Left renal pelvis (tissue), 4 donors: ENCODE measurements at regions not wholly inside any gene's neighbourhood (a gene's known extent, or its start where the extent isn't known, plus 50 kb on each side); places are given as distances from the start of the nearest gene placed in this dataset.
"Not testable (repeated sequence)": the region's sequence is repeated elsewhere in the genome, so short reads cannot be mapped to it uniquely, and the experiment has no call there.

Experiments used
- DNase-seq, 4 donors: peaks; one replicate each; pipeline ENCODE4 v3.0.0-alpha.2; 2013; ENCODE audit warnings: low read depth in 4 of 4, low spot score in 3 of 4

DNA sequence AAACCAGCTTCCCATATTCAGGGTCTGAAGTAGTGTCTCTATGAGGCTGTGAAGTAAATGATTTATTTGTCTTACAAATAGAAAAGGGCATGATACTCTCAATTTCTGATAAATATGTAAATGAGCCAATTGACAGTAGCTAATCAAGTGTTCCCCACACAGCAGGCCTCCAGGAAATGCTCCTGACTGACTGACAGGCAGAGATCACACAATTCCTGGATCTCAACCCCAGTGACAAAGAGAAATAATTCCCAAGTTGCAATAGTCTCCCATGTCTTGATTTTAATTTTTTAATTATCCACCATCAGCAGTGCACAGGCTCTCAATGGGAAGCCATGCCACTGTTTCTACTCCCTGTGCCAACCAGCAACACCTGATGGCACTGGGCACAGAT lies 390.4 kb downstream of the SOX11 start:
- no peak for DNase-seq

DNA sequence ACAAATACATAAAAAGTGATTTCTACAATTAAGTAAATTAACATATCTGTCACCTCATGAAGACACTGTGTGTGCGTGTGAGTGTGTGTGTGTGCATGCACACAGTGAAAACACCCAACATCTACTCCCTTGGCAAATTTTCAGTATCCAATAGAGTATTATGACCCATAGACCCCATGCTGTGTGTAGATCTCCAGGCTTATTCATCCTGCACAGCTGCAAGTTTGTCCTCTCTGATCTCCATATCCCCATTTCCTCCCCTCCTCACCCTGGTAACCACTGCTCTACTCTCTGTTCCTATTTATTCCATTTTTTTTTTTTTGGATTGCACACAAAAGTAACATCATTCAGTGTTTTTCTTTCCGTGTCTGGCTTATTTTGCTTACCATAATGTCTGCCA lies 391.0 kb downstream of the SOX11 start:
- no peak for DNase-seq

DNA sequence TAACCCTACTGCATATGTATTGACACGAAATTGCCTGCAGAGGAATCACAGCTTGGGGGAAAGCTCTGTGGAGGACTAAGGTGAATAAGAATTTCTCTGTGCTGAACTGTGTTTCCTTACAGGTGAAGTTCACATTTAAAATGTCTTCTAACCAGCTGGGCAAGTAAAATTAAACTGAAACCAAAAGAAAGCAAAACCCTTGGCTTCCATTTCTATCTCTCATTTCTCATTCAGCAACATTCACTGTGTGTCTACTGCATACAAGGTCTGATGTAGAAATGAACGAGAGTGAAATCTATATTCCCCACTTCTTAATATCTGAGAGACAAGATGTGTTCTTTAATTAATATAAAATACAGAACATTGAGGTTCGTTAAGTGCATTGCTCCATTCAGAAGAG lies 397.3 kb downstream of the SOX11 start:
- no peak for DNase-seq

DNA sequence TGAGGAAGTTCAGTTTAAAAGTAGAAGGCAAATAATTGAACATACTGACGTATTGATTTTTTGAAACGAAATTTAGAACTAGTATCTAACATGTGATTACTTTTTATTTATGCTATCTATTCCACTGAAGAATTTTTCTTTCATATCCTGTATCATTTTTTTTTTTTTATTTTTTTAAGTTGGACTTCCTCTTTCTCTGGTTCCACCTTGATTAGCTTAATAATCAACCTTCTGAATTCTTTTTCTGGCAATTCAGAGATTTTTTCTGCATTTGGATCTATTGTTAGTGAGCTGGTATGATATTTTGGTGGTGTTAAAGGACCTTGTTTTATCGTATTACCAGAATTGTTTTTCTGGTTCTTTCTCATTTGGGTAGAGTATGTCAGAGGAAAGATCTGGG lies 411.2 kb downstream of the SOX11 start:
- DNase-seq: no peak

DNA sequence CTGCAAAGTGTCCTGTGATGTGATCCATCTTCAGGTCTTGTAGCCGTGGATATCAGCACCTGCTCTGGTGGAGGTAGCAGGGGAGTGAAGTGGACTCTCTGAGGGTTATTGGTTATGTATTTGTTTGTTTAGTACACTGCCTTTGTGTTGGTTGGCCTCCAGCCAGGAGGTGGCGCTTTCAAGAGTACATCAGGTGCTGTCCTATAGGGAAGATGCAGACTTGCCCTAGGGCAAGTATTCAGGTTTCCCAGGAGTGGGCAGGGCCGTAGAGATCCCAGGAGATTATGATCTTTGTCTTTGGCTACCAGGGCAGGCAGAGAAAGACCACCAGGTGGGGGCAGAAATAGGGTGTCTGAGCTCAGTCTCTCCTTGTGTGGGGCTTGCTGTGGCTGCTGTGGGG lies 411.8 kb downstream of the SOX11 start:
- DNase-seq: no peak

DNA sequence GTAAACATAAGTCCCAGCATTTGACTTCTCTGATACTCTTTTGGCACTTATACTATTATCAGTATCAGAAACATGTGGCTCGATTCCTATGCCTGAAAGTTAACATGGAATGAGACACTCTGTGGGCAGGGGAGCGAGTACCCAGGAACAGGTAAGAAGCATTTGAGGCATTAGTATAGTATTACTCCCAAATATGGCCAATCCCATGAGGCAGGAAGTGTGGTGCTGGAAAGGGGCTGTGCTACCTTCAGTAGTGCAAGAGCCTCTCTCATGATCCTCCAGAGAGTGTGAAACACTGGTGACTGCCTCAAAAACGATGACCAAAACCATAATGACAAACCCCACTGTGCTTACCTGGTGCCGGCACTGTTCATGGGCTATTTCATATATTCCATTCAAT lies 415.1 kb downstream of the SOX11 start:
- no peak for DNase-seq

DNA sequence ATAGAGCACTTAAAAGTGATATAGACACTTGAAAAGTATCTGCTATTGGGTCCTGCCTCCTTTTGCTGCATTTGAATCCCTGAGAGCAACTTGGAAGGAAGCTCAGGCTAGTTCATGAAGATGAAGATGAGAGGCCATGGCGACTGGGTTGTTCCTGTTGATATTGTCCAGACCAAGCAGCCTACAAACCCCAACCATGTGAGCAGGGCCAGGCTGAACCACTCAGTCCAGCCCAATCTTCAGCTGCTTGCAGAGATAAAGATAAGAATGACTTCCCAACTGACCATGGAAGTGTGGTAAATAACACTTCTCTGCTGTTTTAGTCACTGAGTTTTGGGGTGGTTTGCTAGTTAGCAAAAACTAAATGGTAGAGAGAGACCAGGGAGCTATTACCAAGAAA lies 417.6 kb downstream of the SOX11 start:
- DNase-seq: no peak

DNA sequence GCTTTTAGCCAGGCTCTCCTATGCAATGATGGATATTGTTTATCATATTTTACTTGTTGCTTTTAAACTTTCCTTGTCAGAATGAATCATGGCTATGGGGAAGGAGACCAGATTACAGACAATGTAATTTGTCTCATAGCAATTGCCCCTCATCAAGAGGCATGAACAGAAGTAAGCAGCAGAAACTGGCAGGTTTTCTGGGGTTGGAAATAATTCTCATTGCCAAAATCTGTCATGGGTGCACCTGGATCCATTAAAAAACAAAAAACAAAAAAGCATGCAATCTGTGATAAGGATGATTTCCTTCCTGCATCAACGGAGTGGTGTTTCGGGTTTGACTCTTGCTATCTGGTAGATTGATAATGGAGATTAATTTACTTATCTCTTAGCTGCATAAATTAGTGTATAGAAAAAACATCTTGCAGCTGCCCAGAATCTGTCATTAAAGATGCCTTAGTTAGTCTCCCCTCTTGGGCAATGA lies 419.6 kb downstream of the SOX11 start:
- no peak for DNase-seq

DNA sequence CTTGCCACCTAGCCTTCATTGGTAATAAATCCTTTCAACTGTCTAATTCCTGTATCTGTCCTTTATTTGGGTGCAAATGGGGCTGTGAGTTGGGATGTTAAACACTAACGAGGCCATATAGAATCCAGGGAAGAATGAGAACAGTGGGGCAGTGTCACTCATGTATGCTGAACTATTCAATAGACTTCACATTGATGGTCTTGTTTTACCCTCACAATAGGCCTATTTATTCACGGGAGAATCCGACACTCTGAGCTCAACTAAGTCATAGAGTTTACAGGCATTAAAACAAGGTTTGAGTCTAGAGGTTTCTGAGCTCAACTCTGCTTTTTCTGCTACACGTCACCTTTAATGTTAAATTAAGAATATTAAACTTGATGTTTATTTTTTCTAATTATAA lies 421.6 kb downstream of the SOX11 start:
- no peak for DNase-seq

DNA sequence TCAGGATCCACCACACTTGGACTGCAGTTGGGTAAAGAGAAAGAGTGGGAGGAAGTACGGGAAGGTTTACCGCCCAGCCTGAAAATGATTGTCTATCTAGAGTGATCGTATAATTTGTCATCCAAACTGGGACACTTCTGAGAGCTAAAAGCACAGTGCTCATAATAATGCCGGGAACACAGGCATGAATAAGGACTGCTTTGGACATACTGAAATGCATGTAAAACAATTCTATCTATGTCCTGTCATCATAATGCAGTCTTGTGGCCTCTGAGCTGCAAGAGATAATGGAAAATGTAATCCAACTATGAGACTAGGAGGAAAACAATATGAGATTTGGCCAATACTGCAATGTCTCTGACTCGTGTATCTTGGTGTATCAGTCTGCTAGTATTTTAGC lies 435.5 kb downstream of the SOX11 start:
- DNase-seq: no peak

DNA sequence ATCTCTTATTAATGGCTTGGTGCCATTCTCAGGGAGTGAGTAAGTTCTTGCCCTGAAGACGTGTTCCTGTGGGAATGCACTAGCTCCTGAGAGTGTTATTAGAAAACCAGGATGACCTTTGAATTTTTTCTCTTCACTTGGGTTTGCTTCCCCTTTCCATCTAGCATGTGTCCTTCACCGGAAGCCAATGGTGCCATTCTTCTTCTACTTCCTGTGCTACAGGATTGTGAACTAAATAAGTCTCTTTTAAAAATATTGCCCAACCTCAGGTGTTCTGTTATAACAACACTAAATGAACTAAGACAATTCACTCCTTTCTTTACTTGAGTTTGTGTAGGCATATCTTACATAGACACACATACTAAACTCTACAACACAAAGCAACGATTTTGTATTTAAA lies 447.0 kb downstream of the SOX11 start:
- no peak for DNase-seq

DNA sequence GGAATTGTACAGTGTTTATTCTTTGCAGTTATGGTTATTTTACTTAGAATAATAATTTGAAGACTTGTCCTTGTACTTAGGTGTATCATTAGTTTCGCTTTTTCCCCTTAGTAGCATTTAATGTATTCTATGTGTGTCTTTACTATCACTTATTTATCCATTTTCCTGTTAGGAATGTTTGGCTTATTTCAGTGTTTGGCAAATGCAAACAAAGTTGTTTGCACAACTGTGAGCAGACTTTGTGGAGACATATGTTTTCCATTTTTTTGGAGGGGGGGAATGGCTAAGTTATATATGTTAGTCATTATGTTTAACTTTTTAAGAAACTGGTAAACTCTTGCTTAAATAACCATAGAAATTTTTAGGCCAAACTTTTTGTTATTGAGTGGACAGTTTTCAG lies 447.7 kb downstream of the SOX11 start:
- no peak for DNase-seq

DNA sequence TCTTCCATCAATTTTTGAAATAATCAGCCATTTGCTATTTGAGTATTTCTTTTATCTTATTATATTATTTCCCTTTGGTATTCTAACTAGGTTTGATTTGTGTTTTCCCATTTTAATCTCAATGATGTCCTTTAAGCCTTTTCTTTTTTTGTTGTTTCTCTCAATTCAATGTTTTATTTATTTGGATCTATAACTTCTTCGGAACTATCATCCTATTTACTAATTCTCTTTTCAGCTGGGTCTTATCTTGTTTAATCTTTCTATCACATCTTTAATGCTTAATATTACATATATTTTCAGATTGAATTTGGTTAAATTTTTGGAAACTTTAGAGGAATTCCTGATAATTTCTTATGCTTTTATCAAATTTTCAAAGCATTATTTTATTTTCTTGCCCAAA lies 448.3 kb downstream of the SOX11 start:
- DNase-seq: no peak

DNA sequence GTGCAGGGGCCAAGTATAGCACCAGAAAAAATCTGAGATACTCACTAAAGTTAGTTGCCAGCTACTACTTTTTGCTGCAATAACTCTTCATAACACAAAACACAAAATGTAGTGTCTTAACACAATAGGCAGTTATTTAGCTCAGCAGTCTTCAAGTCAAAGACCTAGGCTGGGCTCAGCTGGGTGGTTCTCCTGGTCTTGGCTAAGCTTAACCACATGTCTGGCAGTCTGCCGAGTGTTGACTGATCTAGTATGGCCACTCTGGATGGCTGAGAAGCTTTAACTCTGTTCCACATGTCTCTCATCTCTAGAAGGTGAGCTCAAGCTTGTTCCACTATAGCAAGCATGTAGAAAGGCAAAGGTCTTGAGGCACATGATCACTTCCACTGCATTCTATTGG lies 451.6 kb downstream of the SOX11 start:
- DNase-seq: no peak

DNA sequence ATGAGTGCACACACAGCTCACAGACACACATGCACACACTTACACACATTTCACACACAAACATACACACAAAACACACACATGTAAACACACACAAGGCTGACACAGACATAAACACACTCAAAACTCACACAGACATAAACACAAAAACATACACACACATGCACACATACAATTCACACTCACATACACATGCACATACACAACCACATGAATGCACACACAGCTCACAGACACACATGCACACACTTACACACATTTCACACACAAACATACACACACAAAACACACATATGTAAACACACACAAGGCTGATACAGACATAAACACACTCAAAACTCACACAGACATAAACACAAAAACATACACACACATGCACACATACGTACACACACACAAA lies 455.0 kb downstream of the SOX11 start:
- not testable (repeated sequence) for DNase-seq

DNA sequence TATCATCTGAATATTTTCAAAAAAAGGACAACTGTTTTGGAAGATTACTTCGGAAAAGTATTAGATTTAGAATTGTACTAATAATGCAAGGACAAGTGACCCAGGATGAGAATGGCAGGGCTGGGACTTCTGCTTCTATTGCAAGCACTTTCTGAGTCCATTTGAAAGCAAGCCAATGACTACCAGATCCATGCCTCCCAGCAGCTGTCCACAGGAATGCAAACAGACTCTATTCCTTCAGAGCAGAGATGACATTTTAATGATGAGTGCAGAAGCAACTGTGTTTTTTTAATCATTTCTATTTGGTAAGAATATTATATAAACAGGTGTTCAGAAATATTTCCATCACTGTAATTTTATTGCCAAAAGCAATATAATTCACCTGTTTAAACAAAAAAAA lies 456.7 kb downstream of the SOX11 start:
- DNase-seq: no peak

DNA sequence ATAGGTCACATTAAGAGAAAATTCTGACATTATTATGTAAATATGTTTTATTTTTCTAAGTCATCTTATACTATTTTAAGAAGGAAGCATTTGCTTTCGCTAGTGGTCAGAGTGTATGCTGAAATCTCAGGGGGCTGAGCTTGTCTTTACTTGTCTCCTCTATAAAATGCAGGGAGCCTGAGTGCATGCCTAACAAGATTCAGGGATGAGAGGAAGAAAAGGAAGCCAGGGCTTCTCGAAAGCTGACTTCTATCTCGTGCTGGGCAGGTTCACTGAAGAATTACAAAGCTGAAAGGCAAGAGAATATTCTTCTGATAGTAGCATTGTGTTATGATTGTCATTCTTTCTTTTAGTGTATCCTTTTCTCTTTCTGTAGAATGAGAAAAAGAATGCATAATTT lies 467.4 kb downstream of the SOX11 start:
- no peak for DNase-seq

DNA sequence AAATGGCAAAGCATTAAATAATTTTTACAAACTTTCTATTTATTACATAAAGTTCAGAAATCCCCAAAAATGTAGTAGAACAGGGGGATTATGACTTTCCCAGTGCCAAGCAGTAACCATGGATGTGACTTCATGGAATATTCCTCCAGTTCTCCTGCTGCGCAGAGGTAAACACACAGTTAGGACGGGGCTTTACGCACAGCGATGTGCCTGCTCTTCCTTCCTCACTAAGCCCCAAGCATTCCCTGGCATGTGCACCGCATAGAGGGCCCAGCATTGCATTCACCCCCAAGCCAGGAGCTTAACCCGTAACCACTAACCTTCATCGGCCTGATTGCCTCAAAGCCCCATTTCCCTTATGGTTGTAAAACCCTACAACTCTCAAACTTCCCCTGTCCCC lies 471.7 kb downstream of the SOX11 start:
- DNase-seq: no peak

DNA sequence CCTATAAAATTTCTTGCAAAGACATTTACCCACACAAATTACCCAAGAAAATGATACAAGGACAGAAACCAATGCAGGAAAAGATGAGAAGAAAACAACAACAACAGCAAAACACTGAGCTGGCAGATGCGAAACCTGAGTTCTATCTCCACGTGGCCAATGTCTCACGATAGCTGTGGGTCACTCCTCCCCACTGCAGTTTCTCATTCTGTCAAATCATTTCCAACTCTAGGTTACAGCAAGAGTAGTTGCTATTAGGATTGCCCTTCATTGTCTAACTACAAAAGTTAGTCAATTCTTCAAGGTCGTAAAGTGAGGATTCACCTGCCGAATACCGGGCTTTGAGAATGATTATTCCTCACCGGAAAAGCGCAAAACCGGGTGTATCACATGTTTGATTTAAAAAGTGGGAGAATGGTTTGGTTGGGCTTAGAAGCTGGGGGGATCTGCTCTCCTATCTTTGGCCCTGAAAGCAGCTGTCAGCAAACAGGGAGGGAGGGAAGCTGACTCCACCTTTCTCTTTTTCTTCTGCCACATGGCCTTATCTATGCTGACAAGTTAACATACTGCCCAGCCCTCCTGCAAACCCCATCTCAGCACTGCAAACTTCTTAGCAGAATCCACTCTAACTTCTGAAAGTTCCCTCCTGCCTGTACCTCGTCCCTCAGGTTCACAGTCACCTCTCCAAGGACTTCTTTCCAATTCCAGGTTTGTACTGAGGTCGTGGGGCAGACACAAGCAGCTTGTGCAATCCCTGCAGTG lies 473.0 kb downstream of the SOX11 start:
- DNase-seq: no peak

DNA sequence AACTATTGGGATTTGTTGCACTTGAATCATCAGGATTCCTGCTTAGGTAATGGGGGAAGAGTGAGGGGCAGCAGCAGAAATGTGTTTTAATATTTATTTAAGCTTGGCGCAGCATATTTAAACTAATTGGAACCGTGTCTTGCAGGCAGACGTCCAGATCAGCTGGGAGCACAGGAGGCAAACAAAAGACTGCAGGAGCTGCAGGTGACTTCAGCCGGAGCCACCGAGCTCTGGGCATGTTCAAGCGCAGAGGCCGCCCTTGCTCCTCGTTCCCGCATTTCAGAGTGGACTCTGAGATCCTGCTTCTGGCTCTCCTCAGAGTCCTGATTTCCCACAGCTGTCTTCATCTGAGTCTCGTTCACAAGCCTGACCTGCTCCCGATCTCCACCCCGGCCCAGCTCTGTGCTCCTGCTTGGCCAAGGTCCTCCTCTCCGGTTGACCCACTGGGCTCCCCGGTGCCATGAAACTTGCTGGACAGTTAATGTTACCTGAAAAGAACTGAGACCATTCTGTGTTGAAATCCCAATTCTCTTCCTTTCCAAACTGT lies 475.5 kb downstream of the SOX11 start:
- DNase-seq: no peak

DNA sequence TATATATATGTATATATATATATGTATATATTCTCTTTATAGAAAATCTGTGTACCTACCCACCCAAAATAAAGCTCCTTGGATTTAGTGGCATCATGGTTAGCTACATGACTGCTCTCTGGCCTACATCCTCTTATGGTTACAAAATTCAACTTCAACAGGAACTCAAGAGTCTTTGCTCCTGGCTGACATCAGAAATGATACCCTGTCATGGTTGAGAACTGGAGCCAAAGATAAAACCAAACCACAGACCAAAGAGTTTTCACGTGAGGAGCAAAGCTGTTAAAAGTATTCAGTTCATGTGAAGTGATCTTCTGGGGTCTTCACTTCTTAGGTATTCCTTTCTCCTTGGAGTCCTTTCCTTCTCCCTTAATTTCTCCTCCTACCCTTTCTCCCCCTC lies 476.3 kb downstream of the SOX11 start:
- DNase-seq: no peak

DNA sequence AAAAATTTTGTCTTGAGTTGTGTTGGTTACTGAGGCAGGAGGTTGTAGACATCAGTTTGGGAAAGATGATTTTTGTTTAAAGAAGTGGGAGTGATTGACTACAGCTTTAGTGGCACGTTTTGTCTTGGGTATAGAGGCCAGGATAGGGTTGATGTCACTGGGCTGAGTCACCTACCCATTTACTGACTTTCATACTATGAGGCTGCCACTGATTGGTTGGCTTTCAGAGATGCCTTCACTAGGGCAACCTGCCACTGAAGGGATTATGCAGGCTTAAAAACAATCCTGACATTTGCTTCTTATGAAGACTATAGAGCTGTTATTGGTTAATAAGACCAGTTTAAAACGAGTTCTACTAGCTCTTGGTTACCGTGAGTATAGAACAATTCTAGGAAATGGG lies 479.1 kb downstream of the SOX11 start:
- DNase-seq: no peak

DNA sequence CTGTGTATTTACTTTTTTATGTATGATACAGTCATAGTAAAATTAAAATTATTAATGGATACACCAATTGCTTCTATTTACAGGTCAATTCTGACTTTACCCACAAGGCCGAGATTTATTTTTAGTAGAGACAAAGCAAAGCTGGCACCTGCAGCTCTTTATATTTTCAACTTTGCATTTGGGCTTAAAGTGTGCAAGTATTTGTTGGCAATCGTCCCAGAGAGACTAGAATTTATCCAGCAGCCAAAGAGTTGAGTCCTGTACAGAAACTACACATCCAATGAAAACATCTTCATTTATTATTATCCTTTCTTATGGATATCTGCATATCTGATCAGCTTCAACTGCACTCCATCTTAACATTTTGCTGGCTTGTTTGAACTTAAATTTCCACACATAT lies 485.6 kb downstream of the SOX11 start:
- DNase-seq: no peak
